H4 (cell line): ENCODE measurements at regions not wholly inside any gene's neighbourhood (a gene's known extent, or its start where the extent isn't known, plus 50 kb on each side); places are given as distances from the start of the nearest gene placed in this dataset.
A peak's percentile ranks its signal among the peaks of the same experiment; 100 is the strongest.
"Not testable (repeated sequence)": the region's sequence is repeated elsewhere in the genome, so short reads cannot be mapped to it uniquely, and the experiment has no call there.

Experiments
- DNase-seq: peaks from one replicate; pipeline ENCODE4 v3.0.0-alpha.2; 2015; ENCODE audit warnings: low spot score

DNA sequence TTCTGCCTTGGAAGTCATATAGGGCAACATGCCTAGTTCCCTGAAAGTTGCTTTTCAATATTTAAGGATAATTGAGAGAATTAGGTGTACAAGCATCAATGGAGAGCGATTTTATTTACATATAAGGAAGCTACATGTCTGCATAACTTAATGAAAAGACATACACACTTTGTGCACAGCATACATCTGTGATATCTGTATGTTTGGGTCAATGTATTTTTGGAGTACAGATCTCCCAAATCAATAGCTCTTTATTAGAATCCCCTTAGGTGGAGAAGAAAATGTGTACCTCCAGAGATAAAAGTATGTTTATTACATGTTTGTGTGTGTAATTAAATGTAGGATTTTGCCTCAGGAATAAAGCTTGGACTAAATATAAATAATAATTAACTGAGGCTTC is 373.7 kb upstream of the CCNH start:
- no peak for DNase-seq

DNA sequence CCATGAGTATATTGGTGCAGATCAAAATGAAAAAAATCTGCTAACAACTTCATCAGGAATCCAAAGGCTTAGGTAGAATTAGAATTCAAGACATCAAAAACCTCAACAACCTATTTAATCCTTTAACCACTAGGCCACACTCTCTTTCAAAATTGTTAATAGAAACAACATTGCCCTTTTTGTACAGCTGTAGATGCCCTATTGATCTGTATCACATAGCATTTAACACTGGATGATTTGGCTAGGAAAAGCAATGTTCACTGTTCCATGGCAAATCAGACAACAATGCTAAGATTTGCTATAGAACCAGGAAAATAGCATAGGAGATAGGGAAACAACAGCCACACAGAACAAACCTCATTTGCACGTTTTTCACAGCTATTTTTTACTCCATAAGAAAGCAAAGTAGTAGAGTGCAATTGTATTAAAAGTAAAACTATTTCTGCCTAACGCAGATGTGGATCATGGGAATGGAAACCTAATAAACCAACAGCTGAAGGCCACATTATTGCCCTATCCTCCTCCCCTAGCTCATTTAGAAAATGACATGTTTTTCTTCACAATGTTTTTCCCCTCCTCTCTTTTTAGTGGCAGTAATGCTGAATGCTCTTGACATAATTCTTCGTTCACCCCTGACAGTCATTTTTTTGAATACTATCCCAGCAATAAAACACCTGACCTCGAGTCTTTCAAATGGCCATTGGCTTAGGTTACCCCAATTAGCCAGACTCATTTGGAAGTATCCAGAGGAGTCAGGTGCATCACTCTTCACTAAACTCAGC is 373.0 kb upstream of the CCNH start:
- no peak for DNase-seq

DNA sequence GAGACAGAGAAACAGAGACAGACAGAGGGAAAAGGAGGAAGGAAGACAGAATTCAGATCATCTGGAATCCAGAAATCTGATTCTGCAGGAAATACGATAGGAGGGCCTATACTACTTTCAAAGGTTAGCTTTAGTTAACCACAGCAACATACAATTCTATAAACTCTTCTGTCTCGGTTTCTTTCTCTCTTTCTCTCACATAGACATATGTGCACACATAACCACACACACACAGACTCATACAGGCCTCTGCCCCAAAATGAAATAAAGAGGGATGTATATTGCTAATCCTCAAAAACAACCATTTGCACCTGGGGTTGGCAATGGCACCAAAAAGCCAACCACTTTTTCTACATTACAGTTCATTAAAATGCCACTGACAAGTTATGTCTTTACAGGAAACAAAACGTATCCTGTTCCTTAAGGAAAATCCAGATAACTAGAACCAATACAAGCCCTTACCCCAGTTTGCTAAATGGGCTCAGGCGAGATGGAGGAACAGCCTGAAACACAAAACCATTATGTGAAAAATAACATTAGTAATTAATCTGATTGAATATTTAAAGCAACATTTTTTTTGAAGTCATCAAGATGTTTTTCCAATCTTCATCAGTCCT is 372.3 kb upstream of the CCNH start:
- no peak for DNase-seq

DNA sequence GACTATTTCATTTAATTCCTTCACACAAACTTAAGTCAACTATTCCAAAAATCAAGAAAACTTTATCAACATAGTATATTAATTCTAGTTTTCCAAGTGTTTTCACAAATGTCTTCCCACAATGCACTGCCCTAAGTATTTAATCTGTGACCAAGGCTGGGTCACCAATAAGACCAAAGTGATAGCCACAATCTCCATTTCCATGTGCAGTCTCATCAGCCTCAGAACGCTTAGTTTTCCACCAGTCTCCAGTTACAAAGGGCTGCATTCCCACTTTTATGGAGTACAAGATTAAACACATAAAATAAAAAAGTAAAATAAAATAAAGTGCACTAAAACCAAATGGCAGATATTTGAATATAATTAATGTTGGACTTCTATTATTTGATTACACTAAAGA is 371.6 kb upstream of the CCNH start:
- DNase-seq: no peak

DNA sequence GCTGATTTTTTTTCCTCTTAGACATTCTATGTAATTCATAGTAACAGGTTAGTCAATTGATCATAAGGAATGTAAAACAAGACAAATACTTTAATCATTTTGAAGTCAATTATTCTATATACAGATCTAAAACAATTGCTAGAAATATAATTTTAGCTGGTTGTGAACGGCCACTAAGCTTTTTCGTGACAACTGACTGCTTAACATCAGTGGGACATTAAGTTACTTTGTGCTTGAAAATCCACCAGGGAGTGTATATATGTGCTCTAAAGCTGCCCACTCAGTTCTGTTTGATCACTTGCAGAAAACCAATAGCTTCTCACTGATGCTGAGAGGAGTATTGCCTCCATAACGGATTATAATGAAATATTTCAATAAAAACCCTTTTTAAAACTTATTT is 370.2 kb upstream of the CCNH start:
- no peak for DNase-seq

DNA sequence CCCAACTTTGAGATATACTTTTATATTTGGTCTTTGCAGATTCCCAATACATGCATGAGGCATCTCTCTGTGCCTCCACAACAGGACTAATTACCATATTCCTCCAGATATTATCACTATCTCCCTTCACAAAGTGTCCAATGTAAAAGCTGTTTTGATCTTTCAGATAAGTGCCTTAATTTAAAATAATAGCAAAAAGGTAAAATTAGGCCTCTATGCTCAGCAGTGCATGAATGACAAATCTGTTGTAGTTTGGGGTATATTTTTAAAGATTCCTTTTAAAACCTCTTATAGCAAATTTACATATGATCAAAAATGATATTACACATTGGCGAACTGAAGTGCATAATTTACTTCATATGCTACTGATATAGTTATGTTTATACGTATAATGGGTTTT is 369.2 kb upstream of the CCNH start:
- DNase-seq: no peak

DNA sequence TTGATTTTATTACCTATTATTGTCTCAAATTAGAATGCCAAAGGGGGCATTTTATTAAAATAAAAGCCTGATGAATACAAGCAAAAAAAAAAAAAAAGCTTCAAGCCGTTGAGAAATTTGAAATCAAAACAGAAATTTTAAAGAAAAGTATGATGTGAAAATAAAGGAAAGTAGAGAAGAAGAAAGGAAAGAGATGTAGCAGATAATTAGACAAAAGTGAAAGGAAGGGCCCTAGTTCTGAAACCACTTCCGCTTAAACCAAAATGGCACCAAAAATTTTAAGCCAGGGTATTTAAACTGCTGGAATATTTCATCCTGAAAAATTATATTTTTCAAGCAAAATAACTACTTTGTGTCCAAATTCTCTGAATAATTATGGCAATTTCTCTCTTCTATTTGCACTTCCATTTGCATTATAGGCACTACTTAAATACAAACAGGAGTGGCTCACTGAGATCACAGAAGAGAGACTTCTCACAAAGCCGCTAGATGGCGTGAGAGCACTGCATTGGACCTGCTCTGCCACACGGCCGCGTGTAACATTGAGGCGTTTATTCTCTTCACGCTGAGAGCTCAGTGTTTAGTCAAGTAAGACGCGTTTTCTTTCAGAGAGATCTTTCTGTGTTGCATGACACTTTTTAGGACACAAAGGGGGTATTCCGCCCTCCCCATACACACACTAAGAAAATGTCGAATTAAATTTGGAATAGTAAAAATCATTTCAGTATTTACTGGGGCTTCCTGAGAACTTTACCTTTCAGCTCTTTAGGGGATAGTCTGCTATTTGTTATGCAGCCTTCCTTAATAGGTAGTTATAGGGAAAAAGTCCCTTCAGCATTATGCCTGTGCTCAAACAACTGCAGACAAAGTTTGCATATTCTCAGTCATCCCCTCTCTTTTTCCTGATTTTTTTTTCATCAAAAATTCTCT is 368.4 kb upstream of the CCNH start:
- peak; percentile 88 for DNase-seq

DNA sequence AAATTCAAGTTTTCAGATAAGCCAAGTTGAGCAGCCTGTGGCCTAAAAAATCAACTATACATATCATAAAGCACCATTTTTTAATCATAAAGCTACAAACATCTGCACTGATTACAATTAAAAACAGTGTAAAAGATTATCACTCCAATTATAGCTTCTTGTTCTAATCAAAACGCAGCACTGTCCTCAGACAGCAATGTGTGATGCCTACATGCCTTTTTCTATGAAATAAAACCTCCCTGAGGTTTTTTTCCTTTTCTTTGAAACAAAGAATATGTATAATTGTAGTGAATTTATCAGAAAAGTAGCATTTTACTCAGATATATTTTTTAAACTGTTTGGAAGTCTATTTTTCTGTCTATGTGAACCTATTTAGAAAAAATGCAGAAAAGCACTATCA is 366.1 kb upstream of the CCNH start:
- no peak for DNase-seq

DNA sequence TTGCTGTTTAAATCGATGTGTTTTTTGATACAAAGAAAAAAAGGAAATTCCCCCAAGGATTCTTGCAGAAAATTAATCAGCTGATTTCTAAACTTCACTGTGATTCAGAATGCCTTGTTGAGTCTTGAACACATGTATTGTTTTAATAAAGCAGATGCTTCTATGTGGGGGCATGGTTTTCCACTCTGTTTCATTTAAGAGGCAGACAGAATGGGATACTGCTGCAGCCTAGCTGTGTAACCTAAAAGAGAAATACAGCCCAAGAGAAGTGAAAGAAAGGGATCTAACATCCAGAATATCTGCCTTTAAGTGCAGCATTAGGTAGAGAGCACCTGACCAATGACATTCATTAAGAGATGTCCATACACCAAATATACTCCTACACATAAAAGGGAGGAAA is 365.1 kb upstream of the CCNH start:
- DNase-seq: no peak

DNA sequence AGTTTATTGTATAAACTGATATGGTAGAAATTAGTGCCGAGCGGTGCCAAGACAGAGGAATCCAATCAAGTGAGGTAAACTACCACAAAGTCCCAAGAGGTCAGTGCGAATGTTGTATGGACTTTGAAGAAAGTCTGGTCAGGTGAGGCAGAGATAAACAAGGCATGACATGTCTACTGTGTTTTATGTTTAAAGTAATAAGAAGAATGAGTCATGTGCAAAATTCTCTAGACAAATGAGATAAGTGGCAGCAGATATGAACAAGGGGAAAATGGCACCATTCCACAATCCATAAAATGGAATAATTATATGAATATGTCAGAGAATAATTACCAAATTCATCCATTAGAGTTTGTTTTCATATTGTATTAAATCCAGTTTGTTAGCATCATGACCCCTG is 364.1 kb upstream of the CCNH start:
- DNase-seq: no peak

DNA sequence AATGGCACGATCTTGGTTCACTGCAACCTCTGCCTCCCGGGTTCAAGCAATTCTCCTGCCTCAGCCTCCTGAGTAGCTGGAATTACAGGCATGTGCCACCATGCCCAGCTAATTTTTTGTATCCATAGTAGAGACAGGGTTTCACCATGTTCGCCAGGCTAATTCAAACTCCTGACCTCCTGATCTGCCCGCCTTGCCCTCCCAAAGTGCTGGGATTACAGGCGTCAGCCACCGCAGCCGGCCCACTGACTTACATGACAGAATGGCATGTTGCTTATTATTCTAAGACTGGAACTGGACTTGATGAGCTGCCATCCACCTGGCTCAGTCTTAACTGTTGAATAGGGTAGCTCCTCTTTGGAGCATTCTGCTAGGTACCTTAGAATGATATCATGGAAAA is 363.6 kb upstream of the CCNH start:
- DNase-seq: not testable (repeated sequence)

DNA sequence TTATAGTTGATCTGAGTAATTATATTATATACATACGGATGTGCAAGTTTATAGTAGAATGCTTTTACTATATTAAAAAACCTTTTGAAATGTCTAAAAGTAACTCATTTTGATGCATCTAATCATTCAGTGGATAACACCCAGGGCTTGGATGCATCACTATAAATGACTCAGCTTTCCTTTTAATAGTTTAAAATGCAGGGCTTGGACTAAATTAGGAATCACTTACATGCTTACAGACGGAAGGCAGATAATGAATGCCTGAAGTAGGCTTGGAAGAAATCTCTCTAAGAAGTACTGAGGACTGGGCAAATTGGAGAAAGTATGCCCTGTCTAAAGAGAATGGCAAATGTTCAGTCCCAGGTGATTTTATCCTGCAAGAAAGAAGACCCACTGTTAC is 362.5 kb upstream of the CCNH start:
- DNase-seq: no peak

DNA sequence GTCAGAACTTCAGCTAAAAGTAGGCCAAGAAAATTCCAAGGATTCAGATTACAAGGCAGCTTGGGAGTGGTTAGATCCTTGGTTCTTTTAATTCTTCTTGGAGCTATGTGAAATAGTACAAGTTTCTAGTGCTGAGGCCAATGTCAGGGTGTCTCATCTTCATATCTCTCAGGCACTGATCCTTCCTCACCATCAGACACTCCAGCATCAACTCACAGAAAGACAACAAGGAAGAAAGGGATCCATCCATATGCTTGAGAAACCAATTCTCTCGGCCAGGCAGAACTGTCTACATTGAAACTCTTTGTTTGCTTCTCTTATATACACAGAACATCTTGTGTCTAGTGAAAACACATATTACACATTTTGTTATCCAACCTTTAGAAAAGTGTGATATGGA is 362.1 kb upstream of the CCNH start:
- DNase-seq: no peak

DNA sequence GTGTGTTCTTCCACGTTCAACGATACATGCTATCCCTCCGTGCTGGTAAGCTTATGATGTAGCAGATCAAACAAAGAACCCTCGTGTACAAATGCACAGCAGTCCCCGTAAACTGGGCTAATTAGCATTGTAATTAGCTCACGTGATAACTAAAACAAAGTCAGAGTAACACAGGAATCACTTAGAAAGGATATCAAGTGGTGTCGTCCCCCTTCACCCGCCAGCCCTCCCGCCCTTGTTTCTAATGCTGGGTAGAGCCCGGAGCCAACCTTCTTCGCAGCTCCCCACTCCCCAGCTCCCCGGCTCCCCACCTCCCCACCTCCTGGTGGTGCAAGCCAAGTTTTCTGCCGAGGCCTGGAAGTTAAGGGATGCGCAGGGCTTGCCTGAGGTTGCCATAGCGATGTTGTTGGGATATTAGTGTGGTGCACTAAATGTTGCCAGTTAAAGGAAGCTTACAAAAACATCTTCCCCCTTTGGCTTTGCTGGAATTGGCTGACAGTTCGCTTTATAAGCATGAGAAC is 357.9 kb upstream of the CCNH start:
- DNase-seq: no peak

DNA sequence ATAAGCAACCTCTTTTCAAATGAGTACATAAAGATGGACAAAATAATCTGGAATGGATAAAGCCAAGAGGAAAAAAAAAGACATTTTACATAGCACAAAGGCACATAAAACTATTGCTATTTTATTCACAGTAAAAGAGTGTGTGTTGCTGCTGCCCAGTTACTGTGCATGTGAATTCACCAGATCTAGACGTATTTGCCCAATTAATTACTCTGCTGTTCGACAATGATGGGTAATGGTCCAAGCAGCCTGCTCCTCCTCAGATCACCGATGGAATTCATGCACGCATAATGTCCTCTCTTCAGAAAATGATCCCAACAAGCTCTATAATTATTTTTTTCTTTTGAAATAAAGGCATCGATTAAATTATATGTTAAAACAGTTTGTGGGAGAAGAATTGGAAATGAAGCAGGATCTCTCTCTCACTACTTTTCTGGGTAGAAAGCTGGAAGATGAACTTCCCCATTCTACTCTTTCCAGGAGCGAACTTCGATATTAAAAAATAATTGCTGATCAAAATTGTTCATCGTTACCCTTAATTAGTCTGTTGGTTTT is 357.4 kb upstream of the CCNH start:
- no peak for DNase-seq

DNA sequence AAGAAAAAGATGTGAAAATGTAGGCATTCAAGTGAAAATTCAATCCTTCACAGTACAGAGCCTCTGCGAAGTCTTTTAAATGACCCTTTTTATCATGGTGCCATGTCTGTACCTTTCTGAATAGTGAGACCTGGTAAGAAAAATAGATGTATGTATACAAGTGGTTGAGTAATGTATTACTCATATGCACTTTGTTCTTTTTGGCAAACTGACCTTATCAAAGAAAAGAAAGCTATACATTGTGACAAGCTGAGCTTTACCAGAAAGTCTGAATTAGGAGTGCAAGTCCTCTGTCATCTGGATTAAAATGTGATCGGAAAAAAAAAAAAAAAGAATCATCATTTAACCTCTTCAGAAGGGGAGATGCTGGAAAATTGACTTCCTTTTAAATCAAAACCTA is 356.4 kb upstream of the CCNH start:
- DNase-seq: no peak

DNA sequence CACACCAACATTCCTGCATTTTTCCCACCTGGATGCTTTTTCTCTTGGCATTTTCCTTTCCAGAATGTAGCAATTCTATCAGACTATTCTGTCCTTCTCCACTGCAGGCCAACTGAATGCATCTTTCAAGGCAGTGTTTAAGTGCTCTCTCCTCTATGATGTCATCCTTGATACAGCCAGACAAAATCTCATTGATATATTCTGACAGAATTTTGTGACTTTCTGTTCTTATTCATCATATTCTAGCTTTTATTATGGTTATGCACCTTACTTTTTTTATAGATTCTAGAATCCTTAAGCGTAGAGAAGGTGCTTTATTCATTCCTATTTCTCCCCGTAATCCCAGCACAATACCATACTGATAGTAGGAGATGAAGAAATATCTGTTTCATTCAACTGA is 355.5 kb upstream of the CCNH start:
- no peak for DNase-seq

DNA sequence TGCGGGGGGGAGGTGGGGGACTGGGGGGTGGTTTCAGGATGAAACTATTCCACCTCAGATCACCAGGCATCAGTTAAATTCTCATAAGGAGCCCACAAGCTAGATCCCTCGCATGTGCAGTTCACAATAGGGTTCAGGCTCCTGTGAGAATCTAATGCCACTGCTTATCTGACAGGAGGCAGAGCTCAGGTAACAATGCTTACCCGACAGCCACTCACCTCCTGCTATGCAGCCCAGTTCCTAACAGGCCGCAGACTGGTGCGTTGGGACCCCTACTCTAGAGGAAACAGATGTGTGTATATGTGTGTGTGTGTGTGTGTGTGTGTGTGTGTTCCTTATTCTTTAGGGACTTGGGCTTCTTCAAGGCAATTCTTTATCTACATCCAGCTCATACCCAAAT is 352.3 kb upstream of the CCNH start:
- DNase-seq: no peak

DNA sequence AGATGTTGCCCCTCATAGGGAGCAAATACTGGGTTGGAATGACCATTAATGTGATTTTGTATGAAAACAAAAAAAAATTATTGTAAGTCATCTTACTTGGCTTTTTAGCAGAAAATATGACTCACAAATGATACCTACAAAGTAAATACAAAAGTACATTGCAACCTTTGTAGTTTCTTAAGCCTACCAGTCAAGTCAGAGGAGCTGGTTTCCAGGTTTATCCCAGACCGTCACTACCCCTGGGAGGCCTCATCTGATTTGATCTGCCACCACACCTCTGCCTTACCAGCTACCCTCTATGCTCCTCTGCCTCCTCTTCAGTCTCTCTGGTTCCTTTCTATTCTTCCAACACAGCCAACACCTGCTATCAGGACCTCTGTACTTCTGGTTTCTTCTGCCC is 349.9 kb upstream of the CCNH start:
- DNase-seq: no peak

DNA sequence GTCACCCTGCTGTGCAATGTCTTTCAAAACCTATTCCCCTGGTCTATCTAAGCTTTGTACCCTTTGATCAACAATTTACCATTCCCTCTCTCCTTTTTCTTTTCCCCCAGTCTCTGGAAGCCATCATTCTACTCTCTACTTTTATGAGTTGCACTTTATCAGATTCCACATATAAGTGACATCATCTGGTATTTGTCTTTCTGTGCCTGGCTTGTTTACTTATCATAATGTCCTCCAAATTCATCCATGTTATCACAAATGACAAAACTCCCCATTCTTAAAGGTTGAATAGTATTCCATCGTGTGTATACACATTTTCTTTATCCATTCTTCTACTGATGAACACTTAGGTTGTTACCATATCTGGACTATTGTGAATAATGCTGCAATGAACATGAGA is 344.2 kb upstream of the CCNH start:
- no peak for DNase-seq

DNA sequence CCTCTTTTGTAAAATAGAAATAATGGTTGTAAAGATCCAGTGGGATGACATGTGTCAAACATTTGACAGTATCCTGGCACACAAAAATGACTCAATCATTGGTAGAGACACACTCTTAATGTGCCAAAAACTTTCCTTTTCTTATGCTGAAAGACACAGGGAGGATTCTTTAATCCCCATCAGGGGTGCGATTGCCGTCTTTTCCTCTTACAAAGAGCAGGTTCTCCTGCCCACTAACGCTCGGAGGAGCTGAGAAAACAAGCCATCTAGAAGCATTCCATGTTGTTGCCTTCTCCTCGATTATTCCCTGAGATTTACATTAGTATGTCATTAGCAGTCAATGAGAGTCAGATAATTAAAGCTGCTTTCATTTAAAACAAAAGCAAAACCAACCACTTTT is 342.6 kb upstream of the CCNH start:
- no peak for DNase-seq
